H1 (cell line): ENCODE measurements at regions not wholly inside any gene's neighbourhood (a gene's known extent, or its start where the extent isn't known, plus 50 kb on each side); places are given as distances from the start of the nearest gene placed in this dataset.

ENCODE experiments used
- GABPA ChIP-seq: IDR thresholded peaks from 2 replicates; pipeline ENCODE4 v1.6.1; 2011; ENCODE audit warnings: mild to moderate bottlenecking, low read length, moderate library complexity, borderline replicate concordance; ENCODE audit not compliant: insufficient read depth
- RNF2 ChIP-seq: fragments of 200-900, 300-1000 bp; sonication (generic); IDR thresholded peaks from 2 replicates; pipeline ENCODE4 v1.7.1; 2016; ENCODE audit warnings: borderline replicate concordance, low read depth, mild to moderate bottlenecking, antibody characterized with exemption, low read length; ENCODE audit not compliant: poor library complexity, severe bottlenecking; ENCODE audit errors: missing control alignments
- SIN3A ChIP-seq, 2 experiments: IDR thresholded peaks in 1 of 2; conservative IDR thresholded peaks in 1 of 2; 2 replicates each; pipeline ENCODE4 v1.6.1; 2011 to 2012; ENCODE audit warnings: low read length in 2 of 2, improper control_type of control experiment in 1 of 2, low read depth in 1 of 2, mild to moderate bottlenecking in 1 of 2
- USF2 ChIP-seq: IDR thresholded peaks from 2 replicates; pipeline ENCODE4 v1.6.1; 2011; ENCODE audit warnings: low read length, improper control_type of control experiment

GRCh38 chr10:78146200-78146599 is 112.5 kb downstream of the RPS24 start (continued):
- TF ChIP-seq RNF2 (no peak), SIN3A (conservative IDR thresholded peaks at IDR 0.05 in 1 of 2, IDR thresholded peaks at IDR 0.05 in 1 of 2; ENCODE audit: low read depth in 1 of 2, low read length in 2 of 2) (no peak), GABPA (no peak), USF2 (no peak)
- TF ChIP-seq, all 59 proteins: peak for 0
